GM12878 (cell line): ENCODE measurements at regions not wholly inside any gene's neighbourhood (a gene's known extent, or its start where the extent isn't known, plus 50 kb on each side); places are given as distances from the start of the nearest gene placed in this dataset.

Experiments
- BACH1 ChIP-seq: fragments of 450-650 bp; IDR thresholded peaks from 2 replicates; pipeline ENCODE4 v1.6.1; 2017; ENCODE audit warnings: mild to moderate bottlenecking, borderline replicate concordance
- CBX5 ChIP-seq: sonication (generic); IDR thresholded peaks from 2 replicates; pipeline ENCODE4 v1.6.1; 2016; ENCODE audit warnings: low read depth, moderate library complexity, mild to moderate bottlenecking, inconsistent platforms
- CHD4 ChIP-seq: fragments of 200-600 bp; sonication (generic); IDR thresholded peaks from 2 replicates; pipeline ENCODE4 v1.6.1; 2016; ENCODE audit warnings: mild to moderate bottlenecking
- EP300 ChIP-seq, 2 experiments: fragments of 150-350 bp in 1 of 2; IDR thresholded peaks; 2 replicates each; pipeline ENCODE4 v1.6.1; 2011 to 2012; ENCODE audit warnings: low read depth in 2 of 2, low read length in 2 of 2, borderline replicate concordance in 1 of 2, improper control_type of control experiment in 1 of 2, inconsistent platforms in 1 of 2; ENCODE audit not compliant: control insufficient read depth in 1 of 2
- GATAD2B ChIP-seq: fragments of 450-650 bp; conservative IDR thresholded peaks from 2 replicates; pipeline ENCODE4 v1.6.1; 2017; ENCODE audit warnings: low read depth, mild to moderate bottlenecking, moderate library complexity
- KDM1A ChIP-seq: fragments of 200-600 bp; sonication (generic); IDR thresholded peaks from 2 replicates; pipeline ENCODE4 v1.6.1; 2016; ENCODE audit warnings: borderline replicate concordance
- LARP7 ChIP-seq: fragments of 450-650 bp; IDR thresholded peaks from 2 replicates; pipeline ENCODE4 v1.6.1; 2017; ENCODE audit warnings: mild to moderate bottlenecking
- NBN ChIP-seq: fragments of 450-650 bp; IDR thresholded peaks from 2 replicates; pipeline ENCODE4 v1.6.1; 2016
- NFIC ChIP-seq: IDR thresholded peaks from 2 replicates; pipeline ENCODE4 v1.6.1; 2012; ENCODE audit warnings: low read depth, mild to moderate bottlenecking, inconsistent platforms, low read length, moderate library complexity
- RAD21 ChIP-seq: IDR thresholded peaks from 2 replicates; pipeline ENCODE4 v1.6.1; 2011; ENCODE audit warnings: mild to moderate bottlenecking, low read depth, low read length, moderate library complexity; ENCODE audit not compliant: insufficient read depth
- RAD51 ChIP-seq: fragments of 450-650 bp; IDR thresholded peaks from 2 replicates; pipeline ENCODE4 v1.6.1; 2016; ENCODE audit warnings: moderate library complexity, mild to moderate bottlenecking, inconsistent platforms
- RB1 ChIP-seq: fragments of 450-650 bp; formaldehyde crosslinking; IDR thresholded peaks from 2 replicates; pipeline ENCODE4 v1.6.1; 2017; ENCODE audit warnings: mild to moderate bottlenecking, borderline replicate concordance
- SIN3A ChIP-seq: IDR thresholded peaks from 2 replicates; pipeline ENCODE4 v1.6.1; 2012; ENCODE audit warnings: low read depth, low read length, improper control_type of control experiment
- SMAD1 ChIP-seq: fragments of 450-650 bp; IDR thresholded peaks from 2 replicates; pipeline ENCODE4 v1.6.1; 2018; ENCODE audit warnings: mild to moderate bottlenecking, low read depth; ENCODE audit not compliant: partially characterized antibody
- SMARCA5 ChIP-seq: fragments of 450-650 bp; IDR thresholded peaks from 2 replicates; pipeline ENCODE4 v1.6.1; 2017; ENCODE audit warnings: mild to moderate bottlenecking
- SREBF2 ChIP-seq: IDR thresholded peaks from 2 replicates; pipeline ENCODE4 v1.6.1; 2012; ENCODE audit warnings: mild to moderate bottlenecking, low read length
- TARDBP ChIP-seq: IDR thresholded peaks from 2 replicates; pipeline ENCODE4 v1.6.1; 2016; ENCODE audit warnings: borderline replicate concordance
- TCF3 ChIP-seq: IDR thresholded peaks from 2 replicates; pipeline ENCODE4 v1.6.1; 2012; ENCODE audit warnings: low read depth, mild to moderate bottlenecking, low read length, borderline replicate concordance; ENCODE audit not compliant: insufficient read depth
- WRNIP1 ChIP-seq: IDR thresholded peaks from 2 replicates; pipeline ENCODE4 v1.6.1; 2011; ENCODE audit warnings: low read depth, low read length, improper control_type of control experiment, borderline replicate concordance
- YY1 ChIP-seq: IDR thresholded peaks from 2 replicates; pipeline ENCODE4 v1.6.1; 2011; ENCODE audit warnings: low read depth, mild to moderate bottlenecking, low read length
- TF ChIP-seq, protein P1 (sequence below): fragments of 450-650 bp; IDR thresholded peaks from 2 replicates; pipeline ENCODE4 v1.6.1; 2018; ENCODE audit warnings: borderline replicate concordance, mild to moderate bottlenecking; ENCODE audit not compliant: partially characterized antibody
- TF ChIP-seq, protein P2 (sequence below): fragments of 450-650 bp; IDR thresholded peaks from 2 replicates; pipeline ENCODE4 v1.6.1; 2017; ENCODE audit warnings: low read depth, mild to moderate bottlenecking, moderate library complexity
- TF ChIP-seq, protein P3 (sequence below): fragments of 450-650 bp; IDR thresholded peaks from 2 replicates; pipeline ENCODE4 v1.6.1; 2017; ENCODE audit warnings: mild to moderate bottlenecking, moderate library complexity
- TF ChIP-seq, protein P4 (sequence below): IDR thresholded peaks from 2 replicates; pipeline ENCODE4 v1.6.1; 2011; ENCODE audit warnings: mild to moderate bottlenecking, low read depth, low read length, moderate library complexity; ENCODE audit not compliant: insufficient replicate concordance

DNA sequence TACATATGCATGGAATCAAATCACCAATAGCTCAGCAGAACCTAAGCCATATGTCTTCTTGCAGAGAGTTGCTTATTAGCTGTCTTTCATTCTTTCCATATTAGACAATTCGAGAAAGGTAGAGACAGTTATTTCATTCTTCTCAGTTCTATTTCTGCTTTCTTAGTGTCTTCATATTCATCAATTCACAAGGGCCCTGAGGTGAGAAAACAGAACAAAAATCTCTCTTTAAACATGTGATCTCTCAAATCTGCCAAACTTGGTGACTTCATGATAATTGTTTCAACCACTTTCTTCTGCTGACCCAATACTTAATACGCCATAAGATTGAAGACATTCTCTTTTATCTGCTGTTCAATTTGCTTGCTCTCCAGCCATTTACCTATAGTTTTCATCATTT lies 229.7 kb upstream of the MARCKS start (continued):
- TF ChIP-seq NBN (peak; percentile 48; the same call in 1 of the 2 replicates), SIN3A (no peak), KDM1A (no peak), GATAD2B (no peak), EP300 (IDR thresholded peaks at IDR 0.05; ENCODE audit: borderline replicate concordance in 1 of 2, control insufficient read depth in 1 of 2, low read depth in 2 of 2, low read length in 2 of 2) (peak; percentile 85 to 89; a peak in 3 of 4 replicates), NFIC (peak; percentile 88), TCF3 (no peak), RB1 (no peak), RAD21 (no peak), SREBF2 (no peak), WRNIP1 (no peak), LARP7 (no peak), CBX5 (0 out of 2 replicates have a peak, but pooled peaks have one; percentile 24), BACH1 (no peak; the same call in 1 of the 2 replicates), CHD4 (no peak), SMARCA5 (no peak), YY1 (no peak), RAD51 (peak; percentile 83), SMAD1 (no peak), TARDBP (no peak)
- TF ChIP-seq, protein P1, sequence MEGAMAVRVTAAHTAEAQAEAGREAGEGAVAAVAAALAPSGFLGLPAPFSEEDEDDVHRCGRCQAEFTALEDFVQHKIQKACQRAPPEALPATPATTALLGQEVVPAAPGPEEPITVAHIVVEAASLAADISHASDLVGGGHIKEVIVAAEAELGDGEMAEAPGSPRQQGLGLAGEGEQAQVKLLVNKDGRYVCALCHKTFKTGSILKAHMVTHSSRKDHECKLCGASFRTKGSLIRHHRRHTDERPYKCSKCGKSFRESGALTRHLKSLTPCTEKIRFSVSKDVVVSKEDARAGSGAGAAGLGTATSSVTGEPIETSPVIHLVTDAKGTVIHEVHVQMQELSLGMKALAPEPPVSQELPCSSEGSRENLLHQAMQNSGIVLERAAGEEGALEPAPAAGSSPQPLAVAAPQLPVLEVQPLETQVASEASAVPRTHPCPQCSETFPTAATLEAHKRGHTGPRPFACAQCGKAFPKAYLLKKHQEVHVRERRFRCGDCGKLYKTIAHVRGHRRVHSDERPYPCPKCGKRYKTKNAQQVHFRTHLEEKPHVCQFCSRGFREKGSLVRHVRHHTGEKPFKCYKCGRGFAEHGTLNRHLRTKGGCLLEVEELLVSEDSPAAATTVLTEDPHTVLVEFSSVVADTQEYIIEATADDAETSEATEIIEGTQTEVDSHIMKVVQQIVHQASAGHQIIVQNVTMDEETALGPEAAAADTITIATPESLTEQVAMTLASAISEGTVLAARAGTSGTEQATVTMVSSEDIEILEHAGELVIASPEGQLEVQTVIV = no peak
- TF ChIP-seq, protein P2, sequence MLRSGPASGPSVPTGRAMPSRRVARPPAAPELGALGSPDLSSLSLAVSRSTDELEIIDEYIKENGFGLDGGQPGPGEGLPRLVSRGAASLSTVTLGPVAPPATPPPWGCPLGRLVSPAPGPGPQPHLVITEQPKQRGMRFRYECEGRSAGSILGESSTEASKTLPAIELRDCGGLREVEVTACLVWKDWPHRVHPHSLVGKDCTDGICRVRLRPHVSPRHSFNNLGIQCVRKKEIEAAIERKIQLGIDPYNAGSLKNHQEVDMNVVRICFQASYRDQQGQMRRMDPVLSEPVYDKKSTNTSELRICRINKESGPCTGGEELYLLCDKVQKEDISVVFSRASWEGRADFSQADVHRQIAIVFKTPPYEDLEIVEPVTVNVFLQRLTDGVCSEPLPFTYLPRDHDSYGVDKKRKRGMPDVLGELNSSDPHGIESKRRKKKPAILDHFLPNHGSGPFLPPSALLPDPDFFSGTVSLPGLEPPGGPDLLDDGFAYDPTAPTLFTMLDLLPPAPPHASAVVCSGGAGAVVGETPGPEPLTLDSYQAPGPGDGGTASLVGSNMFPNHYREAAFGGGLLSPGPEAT = peak; percentile 70; the same call in 1 of the 2 replicates
- TF ChIP-seq, protein P3, sequence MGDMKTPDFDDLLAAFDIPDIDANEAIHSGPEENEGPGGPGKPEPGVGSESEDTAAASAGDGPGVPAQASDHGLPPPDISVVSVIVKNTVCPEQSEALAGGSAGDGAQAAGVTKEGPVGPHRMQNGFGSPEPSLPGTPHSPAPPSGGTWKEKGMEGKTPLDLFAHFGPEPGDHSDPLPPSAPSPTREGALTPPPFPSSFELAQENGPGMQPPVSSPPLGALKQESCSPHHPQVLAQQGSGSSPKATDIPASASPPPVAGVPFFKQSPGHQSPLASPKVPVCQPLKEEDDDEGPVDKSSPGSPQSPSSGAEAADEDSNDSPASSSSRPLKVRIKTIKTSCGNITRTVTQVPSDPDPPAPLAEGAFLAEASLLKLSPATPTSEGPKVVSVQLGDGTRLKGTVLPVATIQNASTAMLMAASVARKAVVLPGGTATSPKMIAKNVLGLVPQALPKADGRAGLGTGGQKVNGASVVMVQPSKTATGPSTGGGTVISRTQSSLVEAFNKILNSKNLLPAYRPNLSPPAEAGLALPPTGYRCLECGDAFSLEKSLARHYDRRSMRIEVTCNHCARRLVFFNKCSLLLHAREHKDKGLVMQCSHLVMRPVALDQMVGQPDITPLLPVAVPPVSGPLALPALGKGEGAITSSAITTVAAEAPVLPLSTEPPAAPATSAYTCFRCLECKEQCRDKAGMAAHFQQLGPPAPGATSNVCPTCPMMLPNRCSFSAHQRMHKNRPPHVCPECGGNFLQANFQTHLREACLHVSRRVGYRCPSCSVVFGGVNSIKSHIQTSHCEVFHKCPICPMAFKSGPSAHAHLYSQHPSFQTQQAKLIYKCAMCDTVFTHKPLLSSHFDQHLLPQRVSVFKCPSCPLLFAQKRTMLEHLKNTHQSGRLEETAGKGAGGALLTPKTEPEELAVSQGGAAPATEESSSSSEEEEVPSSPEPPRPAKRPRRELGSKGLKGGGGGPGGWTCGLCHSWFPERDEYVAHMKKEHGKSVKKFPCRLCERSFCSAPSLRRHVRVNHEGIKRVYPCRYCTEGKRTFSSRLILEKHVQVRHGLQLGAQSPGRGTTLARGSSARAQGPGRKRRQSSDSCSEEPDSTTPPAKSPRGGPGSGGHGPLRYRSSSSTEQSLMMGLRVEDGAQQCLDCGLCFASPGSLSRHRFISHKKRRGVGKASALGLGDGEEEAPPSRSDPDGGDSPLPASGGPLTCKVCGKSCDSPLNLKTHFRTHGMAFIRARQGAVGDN = peak; percentile 83
- TF ChIP-seq, protein P4, sequence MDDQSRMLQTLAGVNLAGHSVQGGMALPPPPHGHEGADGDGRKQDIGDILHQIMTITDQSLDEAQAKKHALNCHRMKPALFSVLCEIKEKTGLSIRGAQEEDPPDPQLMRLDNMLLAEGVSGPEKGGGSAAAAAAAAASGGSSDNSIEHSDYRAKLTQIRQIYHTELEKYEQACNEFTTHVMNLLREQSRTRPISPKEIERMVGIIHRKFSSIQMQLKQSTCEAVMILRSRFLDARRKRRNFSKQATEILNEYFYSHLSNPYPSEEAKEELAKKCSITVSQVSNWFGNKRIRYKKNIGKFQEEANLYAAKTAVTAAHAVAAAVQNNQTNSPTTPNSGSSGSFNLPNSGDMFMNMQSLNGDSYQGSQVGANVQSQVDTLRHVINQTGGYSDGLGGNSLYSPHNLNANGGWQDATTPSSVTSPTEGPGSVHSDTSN = no peak
